Activated T-helper 1 cell treated with Interleukin-2 at 50 U/mL for 16 hours (primary cell): ENCODE measurements at regions not wholly inside any gene's neighbourhood (a gene's known extent, or its start where the extent isn't known, plus 50 kb on each side); places are given as distances from the start of the nearest gene placed in this dataset.
"Not testable (repeated sequence)": the region's sequence is repeated elsewhere in the genome, so short reads cannot be mapped to it uniquely, and the experiment has no call there.

ENCODE experiments used
- DNase-seq: peaks from one replicate; pipeline ENCODE4 v3.0.0-alpha.2; 2020; ENCODE audit warnings: low read depth

GRCh38 chr3:66808891-66809594 is 189.1 kb upstream of the KBTBD8 start:
- DNase-seq = no peak

GRCh38 chr3:66809595-66809958 is 188.5 kb upstream of the KBTBD8 start:
- no peak for DNase-seq

GRCh38 chr3:66812136-66812535 is 186.0 kb upstream of the KBTBD8 start:
- no peak for DNase-seq

GRCh38 chr3:66812741-66813140 is 185.4 kb upstream of the KBTBD8 start:
- no peak for DNase-seq

- no peak for DNase-seq
Measured at GRCh38 chr3:66816090-66816761, 181.9 kb upstream of the KBTBD8 start.

GRCh38 chr3:66817951-66818557 is 180.1 kb upstream of the KBTBD8 start:
- no peak for DNase-seq

- DNase-seq = no peak
Measured at GRCh38 chr3:66819993-66820501, 178.1 kb upstream of the KBTBD8 start.

GRCh38 chr3:66822186-66823008 is 175.7 kb upstream of the KBTBD8 start:
- DNase-seq = peak; percentile 43

GRCh38 chr3:66823009-66823397 is 175.1 kb upstream of the KBTBD8 start:
- no peak for DNase-seq

GRCh38 chr3:66823532-66823931 is 174.6 kb upstream of the KBTBD8 start:
- no peak for DNase-seq

GRCh38 chr3:66825375-66825774 is 172.7 kb upstream of the KBTBD8 start:
- no peak for DNase-seq

- DNase-seq = no peak
Measured at GRCh38 chr3:66827726-66828125, 170.4 kb upstream of the KBTBD8 start.

GRCh38 chr3:66828303-66828702 is 169.8 kb upstream of the KBTBD8 start:
- no peak for DNase-seq

- no peak for DNase-seq
Measured at GRCh38 chr3:66830301-66830700, 167.8 kb upstream of the KBTBD8 start.

- DNase-seq = no peak
Measured at GRCh38 chr3:66831931-66832330, 166.2 kb upstream of the KBTBD8 start.

- no peak for DNase-seq
Measured at GRCh38 chr3:66836363-66837152, 161.5 kb upstream of the KBTBD8 start.

- no peak for DNase-seq
Measured at GRCh38 chr3:66838704-66839103, 159.4 kb upstream of the KBTBD8 start.

- DNase-seq = no peak
Measured at GRCh38 chr3:66839508-66839907, 158.6 kb upstream of the KBTBD8 start.

- not testable (repeated sequence) for DNase-seq
Measured at GRCh38 chr3:66842761-66843464, 155.2 kb upstream of the KBTBD8 start.

- DNase-seq = no peak
Measured at GRCh38 chr3:66851894-66852613, 146.1 kb upstream of the KBTBD8 start.
